HepG2 (cell line): ENCODE measurements at regions not wholly inside any gene's neighbourhood (a gene's known extent, or its start where the extent isn't known, plus 50 kb on each side); places are given as distances from the start of the nearest gene placed in this dataset.

Experiments used
- ATAC-seq: fragments of 200-7000 bp; cut with Tn5 transposase; 3 replicates; pipeline ENCODE4 v1.9.1; 2020; ENCODE audit warnings: mild to moderate bottlenecking, moderate library complexity
- BruUV-seq: library from RNA; stranded (reverse); fragments of 400-500 nt; replicated peaks from 2 replicates; lab custom pipeline; 2021; lab: Mats Ljungman, UMichigan
- CTCF ChIA-PET: fragments of 300-600 bp; formaldehyde crosslinking; extraction: SDS; loops from one replicate; lab custom pipeline; 2021; ENCODE audit warnings: low total read pairs, inconsistent platforms, low intra/inter-chr PET ratio; lab: Yijun Ruan, JAX
- POLR2A ChIA-PET: fragments of 350-600 bp; sonication (Branson Sonifier 250); formaldehyde crosslinking; loops from one replicate; lab custom pipeline; 2020; ENCODE audit warnings: antibody characterized with exemption, inconsistent platforms; lab: Yijun Ruan, JAX
- DNase-seq: peaks from one replicate; pipeline ENCODE4 v3.0.0-alpha.2; 2015; ENCODE audit warnings: low spot score
- FAIRE-seq: peaks from 3 replicates; lab custom pipeline; 2011; peaks lifted over from hg19 to GRCh38; lab: Jason Lieb, UNC
- H2AFZ ChIP-seq: one replicate; pipeline ENCODE4 v1.6.1; 2011; ENCODE audit warnings: low read length, inconsistent platforms
- H3K27ac ChIP-seq: fragments of 300-600 bp; 3 replicates; pipeline ENCODE4 v1.8.0; 2011; ENCODE audit warnings: mixed run types, mild to moderate bottlenecking, mixed read lengths, low read length, inconsistent platforms; ENCODE audit not compliant: insufficient read depth; ENCODE audit errors: extremely low read length
- H3K27me3 ChIP-seq, 2 experiments: fragments of 200-600 bp in 1 of 2; 2 replicates in 1 of 2; 3 replicates in 1 of 2; pipeline versions ENCODE4 v1.6.0 to v1.8.0; 2011; ENCODE audit warnings: low read length in 2 of 2, mild to moderate bottlenecking in 2 of 2, moderate library complexity in 2 of 2, inconsistent platforms in 1 of 2; ENCODE audit not compliant: insufficient read depth in 2 of 2, control insufficient read depth in 1 of 2
- H3K36me3 ChIP-seq, 2 experiments: fragments of 200-600 bp in 1 of 2; replicated peaks in 1 of 2; 2 replicates in 1 of 2; 3 replicates in 1 of 2; pipeline versions ENCODE4 v1.5.1 to v1.8.0; 2011; ENCODE audit warnings: low read length in 2 of 2, inconsistent platforms in 1 of 2; ENCODE audit not compliant: insufficient read depth in 2 of 2, control insufficient read depth in 1 of 2
- H3K4me1 ChIP-seq: 2 replicates; pipeline ENCODE4 v1.5.1; 2012; ENCODE audit warnings: low read length, inconsistent platforms; ENCODE audit not compliant: insufficient read depth
- H3K4me2 ChIP-seq: 2 replicates; pipeline ENCODE4 v1.6.0; 2011; ENCODE audit warnings: low read depth, low read length, inconsistent platforms
- H3K4me3 ChIP-seq, 3 experiments: fragments of 200-600 bp in 1 of 3; sonication (generic), shearing (Covaris generic) in 1 of 3; replicated peaks in 1 of 3; 2 replicates each; pipeline ENCODE4 v1.5.1; 2011 to 2016; ENCODE audit warnings: low read length in 3 of 3, inconsistent platforms in 2 of 3, low read depth in 2 of 3, mild to moderate bottlenecking in 2 of 3, control low read depth in 1 of 3, mixed read lengths in 1 of 3; ENCODE audit not compliant: insufficient read depth in 1 of 3
- H3K79me2 ChIP-seq: one replicate; pipeline ENCODE4 v1.6.1; 2011; ENCODE audit warnings: low read length, inconsistent platforms; ENCODE audit not compliant: insufficient read depth
- H3K9ac ChIP-seq: 2 replicates; pipeline ENCODE4 v1.6.0; 2011; ENCODE audit warnings: mild to moderate bottlenecking, low read depth, low read length, inconsistent platforms; ENCODE audit not compliant: insufficient read depth
- H3K9me3 ChIP-seq: 2 replicates; pipeline ENCODE4 v1.5.1; 2012; ENCODE audit warnings: mild to moderate bottlenecking, low read length
- H4K20me1 ChIP-seq: 2 replicates; pipeline ENCODE4 v1.6.0; 2011; ENCODE audit warnings: inconsistent platforms, mild to moderate bottlenecking, low read length, moderate library complexity; ENCODE audit not compliant: insufficient read depth
- BATF2 ChIP-seq: sonication (generic); formaldehyde crosslinking; IDR thresholded peaks from 2 replicates; pipeline ENCODE4 v1.8.0; 2022; ENCODE audit warnings: mild to moderate bottlenecking, missing genetic modification reagents, moderate library complexity
- DNMT1 ChIP-seq: sonication (generic); formaldehyde crosslinking; IDR thresholded peaks from 2 replicates; pipeline ENCODE4 v1.5.1; 2020; ENCODE audit warnings: mild to moderate bottlenecking, missing genetic modification reagents
- ETS1 ChIP-seq: sonication (generic); formaldehyde crosslinking; IDR thresholded peaks from 2 replicates; pipeline ENCODE4 v1.4.0; 2020; ENCODE audit warnings: missing genetic modification reagents
- ZFY ChIP-seq: sonication (generic); formaldehyde crosslinking; IDR thresholded peaks from 2 replicates; pipeline ENCODE4 v1.4.0; 2020; ENCODE audit warnings: missing genetic modification reagents
- ZNF124 ChIP-seq: sonication (generic); formaldehyde crosslinking; IDR thresholded peaks from 2 replicates; pipeline ENCODE4 v1.4.0; 2020; ENCODE audit warnings: missing genetic modification reagents
- ZNF567 ChIP-seq: sonication (generic); formaldehyde crosslinking; IDR thresholded peaks from 2 replicates; pipeline ENCODE4 v1.8.1; 2023; ENCODE audit warnings: mild to moderate bottlenecking, missing genetic modification reagents, borderline replicate concordance
- ZNF703 ChIP-seq: sonication (generic); formaldehyde crosslinking; IDR thresholded peaks from 2 replicates; pipeline ENCODE4 v1.5.1; 2020; ENCODE audit warnings: missing genetic modification reagents, mild to moderate bottlenecking, moderate library complexity, borderline replicate concordance
- WGBS: methylation state at CpG from one replicate; pipeline ENCODE4 v1.1.6; 2017; ENCODE audit warnings: low lambda C conversion rate; 5-methylcytosine and 5-hydroxymethylcytosine counted together
- in situ Hi-C: cut with HindIII; loops from 2 replicates; pipeline ENCODE4 v1.10.0; 2017; ENCODE audit warnings: low pct_unique_long_range_greater_than_20kb; ENCODE audit not compliant: extremely low pct_ligation_motif_present
- intact Hi-C: fragments of 100-400 bp; cut with micrococcal nuclease; formaldehyde crosslinking; loops from one replicate; pipeline ENCODE4 v1.10.0; 2022; ENCODE audit not compliant: unreplicated experiment
- TF ChIP-seq, protein P1 (sequence below): sonication (generic); formaldehyde crosslinking; IDR thresholded peaks from 2 replicates; pipeline ENCODE4 v1.8.1; 2022; ENCODE audit warnings: mild to moderate bottlenecking, missing genetic modification reagents

DNA sequence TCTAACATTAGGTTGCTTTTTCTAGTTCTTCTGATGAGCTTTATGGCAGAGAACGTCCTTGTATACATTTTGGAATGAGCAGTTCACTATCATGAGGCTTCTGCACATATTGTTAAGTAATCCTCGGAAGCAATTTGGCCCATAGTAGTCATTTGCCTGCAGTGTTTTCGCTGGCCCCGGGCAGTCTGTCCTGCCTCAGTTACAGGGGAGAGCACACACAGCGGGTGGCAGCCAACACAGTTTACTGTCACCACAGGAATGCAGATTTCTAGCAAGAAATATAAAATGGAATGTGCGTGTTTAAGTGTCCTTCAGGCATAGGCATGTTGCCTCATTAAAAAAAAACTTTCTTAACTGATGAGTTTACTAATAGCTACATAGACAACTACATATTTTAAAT lies 71.5 kb upstream of the GJB6 start (continued):
- no peak for TF ChIP-seq ZNF567 (CRISPR knock-in tag)
- TF ChIP-seq BATF2 (CRISPR knock-in tag) = no peak
- TF ChIP-seq, all 625 proteins: peak for 0

DNA sequence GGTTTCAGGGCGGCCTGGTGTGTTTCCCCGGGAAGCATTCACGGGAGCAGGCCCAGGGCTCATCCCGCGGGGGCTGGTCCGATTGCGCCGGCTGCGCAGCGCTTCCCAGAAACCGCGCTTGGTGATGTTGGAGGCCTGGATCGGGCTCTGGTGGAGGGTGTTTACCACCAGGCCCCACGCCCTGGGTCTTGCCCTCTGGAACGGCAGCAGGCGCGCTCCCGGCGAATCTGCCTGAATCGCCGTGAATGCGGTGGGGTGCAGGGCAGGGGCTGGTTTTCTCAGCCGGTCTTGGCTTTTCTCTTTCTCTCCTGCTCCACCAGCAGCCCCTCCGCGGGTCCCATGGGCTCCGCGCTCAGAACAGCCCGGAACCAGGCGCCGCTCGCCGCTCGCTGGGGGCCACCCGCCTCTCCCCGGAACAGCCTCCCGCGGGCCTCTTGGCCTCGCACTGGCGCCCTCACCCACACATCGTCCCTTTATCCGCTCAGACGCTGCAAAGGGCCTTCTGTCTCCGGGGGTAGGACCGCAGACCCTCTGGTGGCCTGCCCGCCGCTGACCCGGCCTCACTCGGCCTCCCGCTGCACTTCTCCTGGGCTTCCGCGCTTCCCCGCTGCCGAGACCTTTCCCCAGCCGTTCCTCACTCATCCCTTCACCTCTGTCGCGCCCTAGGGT lies 69.4 kb upstream of the GJB6 start:
- FAIRE-seq (no peak), ATAC-seq (no peak), DNase-seq (no peak)
- Histone ChIP-seq H3K4me2 (no peak overlapping the region), H3K27me3 (peaks cover 0 to 1% of the 10 kb centered on the region in 2 experiments; a peak in 1 of 5 replicates), H3K4me1 (no peaks in the 10 kb centered on the region), H4K20me1 (no peaks in the 10 kb centered on the region), H3K79me2 (no peaks in the 10 kb centered on the region), H3K4me3 (no peak overlapping the region), H3K9ac (no peak overlapping the region), H3K36me3 (no peaks in the 10 kb centered on the region), H3K27ac (no peak overlapping the region), H2AFZ (no peak overlapping the region), H3K9me3 (no peaks in the 10 kb centered on the region)
- ChIA-PET CTCF (no interaction called here), POLR2A (no interaction called here)
- WGBS = 80% methylated on average over 41 of the region's 56 CpGs
- in situ Hi-C loops (no loop called here), intact Hi-C loops (no loop called here)
- no TSS peak for BruUV-seq
- TF ChIP-seq ZFY (CRISPR knock-in tag) = no peak
- no peak for TF ChIP-seq ETS1 (CRISPR knock-in tag)
- TF ChIP-seq DNMT1 (CRISPR knock-in tag) = no peak
- no peak for TF ChIP-seq ZNF124 (CRISPR knock-in tag)
- TF ChIP-seq, protein P1, sequence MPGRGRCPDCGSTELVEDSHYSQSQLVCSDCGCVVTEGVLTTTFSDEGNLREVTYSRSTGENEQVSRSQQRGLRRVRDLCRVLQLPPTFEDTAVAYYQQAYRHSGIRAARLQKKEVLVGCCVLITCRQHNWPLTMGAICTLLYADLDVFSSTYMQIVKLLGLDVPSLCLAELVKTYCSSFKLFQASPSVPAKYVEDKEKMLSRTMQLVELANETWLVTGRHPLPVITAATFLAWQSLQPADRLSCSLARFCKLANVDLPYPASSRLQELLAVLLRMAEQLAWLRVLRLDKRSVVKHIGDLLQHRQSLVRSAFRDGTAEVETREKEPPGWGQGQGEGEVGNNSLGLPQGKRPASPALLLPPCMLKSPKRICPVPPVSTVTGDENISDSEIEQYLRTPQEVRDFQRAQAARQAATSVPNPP (CRISPR knock-in tag) = no peak
- TF ChIP-seq ZNF703 (CRISPR knock-in tag) = no peak
